Peyer's patch (tissue), 4 donors: ENCODE measurements at regions not wholly inside any gene's neighbourhood (a gene's known extent, or its start where the extent isn't known, plus 50 kb on each side); places are given as distances from the start of the nearest gene placed in this dataset.

Source experiments
- DNase-seq, 3 donors: peaks; one replicate each; pipeline ENCODE4 v3.0.0-alpha.2; 2017 to 2019
- H3K27ac ChIP-seq, 4 donors: fragments of 200-600 bp; sonication (generic); one replicate each; pipeline ENCODE4 v1.5.1; 2016 to 2019
- H3K27me3 ChIP-seq, 2 donors: fragments of 200-600 bp; sonication (generic); one replicate each; pipeline ENCODE4 v1.5.1; 2019
- H3K36me3 ChIP-seq, 3 donors: fragments of 200-600 bp; sonication (generic); one replicate each; pipeline ENCODE4 v1.5.1; 2016 to 2019
- H3K4me1 ChIP-seq, 4 donors: fragments of 200-600 bp; sonication (generic); one replicate each; pipeline ENCODE4 v1.5.1; 2016 to 2019
- H3K4me3 ChIP-seq, 4 donors: fragments of 200-600 bp; sonication (generic); 1 replicate in 3 of 4; 2 replicates in 1 of 4; pipeline ENCODE4 v1.5.1; 2016 to 2019; ENCODE audit warnings: mild to moderate bottlenecking in 1 of 4
- H3K9me3 ChIP-seq, 4 donors: fragments of 200-600 bp; sonication (generic); one replicate each; pipeline ENCODE4 v1.5.1; 2016 to 2019; ENCODE audit warnings: mild to moderate bottlenecking in 1 of 4
- POLR2A ChIP-seq, 2 donors: fragments of 450-650 bp; IDR thresholded peaks; one replicate each; pipeline ENCODE4 v1.5.1; 2017; ENCODE audit warnings: antibody characterized with exemption in 2 of 2, mild to moderate bottlenecking in 2 of 2, moderate library complexity in 2 of 2
- TF ChIP-seq, protein P1 (sequence below), 6 experiments: fragments of 450-650 bp in 4 of 6; fragments of 200-600 bp in 2 of 6; sonication (generic) in 1 of 6; IDR thresholded peaks; one replicate each; pipeline ENCODE4 v1.5.1; 2017 to 2019; ENCODE audit warnings: antibody characterized with exemption in 6 of 6, mild to moderate bottlenecking in 3 of 6, moderate library complexity in 1 of 6

DNA sequence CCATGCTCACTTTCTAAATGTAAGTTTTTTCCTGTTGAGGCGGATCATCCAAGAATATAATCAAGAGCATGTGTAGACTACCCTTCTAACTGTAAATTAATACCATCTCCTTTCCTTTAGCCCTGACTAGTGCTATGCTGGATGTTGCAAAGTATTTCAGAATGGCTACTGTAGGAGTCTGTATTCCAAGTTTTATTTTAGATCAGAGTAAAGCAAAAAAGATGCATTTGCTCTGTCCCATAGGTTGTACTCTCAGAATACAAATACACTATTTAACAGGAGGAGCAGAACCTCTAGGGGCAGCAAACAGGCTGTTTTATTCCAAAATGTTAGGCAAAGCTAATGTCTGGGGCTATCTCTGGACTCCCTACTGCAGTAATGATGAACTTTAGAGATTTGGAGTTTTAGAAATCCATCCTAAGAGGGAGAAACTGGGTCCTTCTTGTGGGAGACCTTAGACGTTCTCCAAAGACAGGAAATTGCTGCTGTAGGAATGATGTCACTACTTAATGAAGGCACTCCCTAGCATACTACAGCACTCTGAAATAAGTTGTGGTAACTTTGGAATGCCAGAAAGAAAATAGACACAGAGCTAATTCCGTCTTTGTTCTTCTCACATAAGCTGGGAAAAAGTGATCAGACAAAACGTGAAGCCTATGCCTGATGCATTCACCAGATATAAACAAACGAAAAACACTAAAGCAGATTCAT, 392.4 kb upstream of the HS3ST5 start:
- Histone ChIP-seq H3K4me3 (no peak overlapping the region), H3K4me1 (no peaks in the 10 kb centered on the region), H3K9me3 (no peaks in the 10 kb centered on the region), H3K36me3 (no peaks in the 10 kb centered on the region), H3K27ac (no peak overlapping the region), H3K27me3 (no peaks in the 10 kb centered on the region)
- no peak for DNase-seq
- TF ChIP-seq, protein P1, sequence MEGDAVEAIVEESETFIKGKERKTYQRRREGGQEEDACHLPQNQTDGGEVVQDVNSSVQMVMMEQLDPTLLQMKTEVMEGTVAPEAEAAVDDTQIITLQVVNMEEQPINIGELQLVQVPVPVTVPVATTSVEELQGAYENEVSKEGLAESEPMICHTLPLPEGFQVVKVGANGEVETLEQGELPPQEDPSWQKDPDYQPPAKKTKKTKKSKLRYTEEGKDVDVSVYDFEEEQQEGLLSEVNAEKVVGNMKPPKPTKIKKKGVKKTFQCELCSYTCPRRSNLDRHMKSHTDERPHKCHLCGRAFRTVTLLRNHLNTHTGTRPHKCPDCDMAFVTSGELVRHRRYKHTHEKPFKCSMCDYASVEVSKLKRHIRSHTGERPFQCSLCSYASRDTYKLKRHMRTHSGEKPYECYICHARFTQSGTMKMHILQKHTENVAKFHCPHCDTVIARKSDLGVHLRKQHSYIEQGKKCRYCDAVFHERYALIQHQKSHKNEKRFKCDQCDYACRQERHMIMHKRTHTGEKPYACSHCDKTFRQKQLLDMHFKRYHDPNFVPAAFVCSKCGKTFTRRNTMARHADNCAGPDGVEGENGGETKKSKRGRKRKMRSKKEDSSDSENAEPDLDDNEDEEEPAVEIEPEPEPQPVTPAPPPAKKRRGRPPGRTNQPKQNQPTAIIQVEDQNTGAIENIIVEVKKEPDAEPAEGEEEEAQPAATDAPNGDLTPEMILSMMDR (IDR thresholded peaks at IDR 0.05) = no peak
- no peak for TF ChIP-seq POLR2A (IDR thresholded peaks at IDR 0.05)

DNA sequence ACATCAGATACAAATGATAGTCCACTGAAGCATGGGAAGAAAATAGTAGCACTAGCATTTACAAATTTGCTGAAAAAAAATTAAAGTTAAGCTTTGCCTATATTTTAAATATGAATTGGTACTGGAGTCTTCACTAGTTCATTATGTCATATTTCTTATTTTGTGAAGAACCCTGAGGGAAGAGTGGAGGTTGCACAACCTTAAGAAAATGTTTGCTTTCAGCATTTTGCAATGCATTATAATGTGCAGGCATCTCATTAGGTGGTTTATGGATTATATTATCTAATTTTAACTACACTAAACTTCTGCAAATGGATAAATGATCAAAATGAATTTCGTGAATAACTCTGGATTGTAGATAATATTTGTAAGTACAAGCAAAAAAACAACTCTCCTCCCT, 390.8 kb upstream of the HS3ST5 start:
- Histone ChIP-seq H3K9me3 (no peaks in the 10 kb centered on the region), H3K36me3 (no peaks in the 10 kb centered on the region), H3K27me3 (no peaks in the 10 kb centered on the region), H3K4me3 (no peak overlapping the region), H3K4me1 (no peaks in the 10 kb centered on the region), H3K27ac (no peak overlapping the region)
- TF ChIP-seq, protein P1 (IDR thresholded peaks at IDR 0.05) = no peak
- TF ChIP-seq POLR2A (IDR thresholded peaks at IDR 0.05) = no peak
- DNase-seq = no peak

DNA sequence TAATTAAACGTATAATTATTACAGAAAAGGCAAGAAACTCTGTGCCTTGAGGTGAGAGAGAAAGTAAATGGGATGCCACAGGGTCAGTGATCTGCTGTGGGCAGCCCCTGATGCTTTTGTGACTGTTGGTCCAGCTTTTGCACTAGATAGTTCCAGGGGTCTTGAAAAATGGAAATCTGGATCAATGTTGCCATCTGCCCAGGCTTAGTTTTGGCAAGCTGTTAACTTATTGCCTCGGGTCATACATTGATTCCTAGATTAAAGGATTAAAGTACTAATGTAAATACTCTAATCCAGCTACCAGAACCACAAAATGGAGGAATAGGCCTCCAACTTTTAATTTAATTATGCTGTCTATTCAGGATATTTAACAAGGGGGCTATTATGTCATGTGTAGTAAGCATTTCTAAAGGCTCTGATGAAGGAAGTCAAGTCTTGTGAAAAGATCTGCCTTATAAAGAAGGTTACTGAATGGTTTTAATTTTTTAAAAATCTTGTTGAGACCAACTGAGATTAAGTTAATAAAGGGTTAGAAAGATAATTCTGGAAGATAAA, 376.0 kb upstream of the HS3ST5 start:
- Histone ChIP-seq H3K27ac (no peak overlapping the region), H3K4me1 (no peaks in the 10 kb centered on the region), H3K4me3 (no peak overlapping the region), H3K27me3 (no peaks in the 10 kb centered on the region), H3K9me3 (no peaks in the 10 kb centered on the region), H3K36me3 (no peaks in the 10 kb centered on the region)
- TF ChIP-seq, protein P1 (IDR thresholded peaks at IDR 0.05) = no peak
- TF ChIP-seq POLR2A (IDR thresholded peaks at IDR 0.05) = no peak
- DNase-seq = no peak

DNA sequence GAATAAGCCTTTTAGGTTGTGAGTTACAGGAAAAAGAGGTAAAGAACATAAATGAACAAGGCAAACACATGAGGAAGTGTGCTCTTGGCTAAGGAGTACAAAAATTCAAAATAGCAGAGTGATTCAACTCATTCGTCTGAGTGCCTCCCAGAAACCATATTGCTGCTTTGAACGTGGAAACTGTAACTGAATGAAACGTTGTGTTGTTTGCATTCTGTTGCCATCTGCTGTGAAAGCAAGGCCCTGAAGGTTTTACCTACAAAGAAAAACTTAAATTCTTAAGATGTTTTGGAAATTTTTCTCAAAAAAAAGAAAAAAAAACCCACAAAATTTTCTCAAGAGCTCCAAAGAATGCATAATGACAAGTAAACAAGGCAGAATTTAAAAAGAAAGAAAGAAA, 375.4 kb upstream of the HS3ST5 start:
- Histone ChIP-seq H3K9me3 (no peaks in the 10 kb centered on the region), H3K4me3 (no peak overlapping the region), H3K36me3 (no peaks in the 10 kb centered on the region), H3K27me3 (no peaks in the 10 kb centered on the region), H3K4me1 (no peaks in the 10 kb centered on the region), H3K27ac (no peak overlapping the region)
- DNase-seq = no peak
- TF ChIP-seq POLR2A (IDR thresholded peaks at IDR 0.05) = no peak
- TF ChIP-seq, protein P1 (IDR thresholded peaks at IDR 0.05) = no peak

DNA sequence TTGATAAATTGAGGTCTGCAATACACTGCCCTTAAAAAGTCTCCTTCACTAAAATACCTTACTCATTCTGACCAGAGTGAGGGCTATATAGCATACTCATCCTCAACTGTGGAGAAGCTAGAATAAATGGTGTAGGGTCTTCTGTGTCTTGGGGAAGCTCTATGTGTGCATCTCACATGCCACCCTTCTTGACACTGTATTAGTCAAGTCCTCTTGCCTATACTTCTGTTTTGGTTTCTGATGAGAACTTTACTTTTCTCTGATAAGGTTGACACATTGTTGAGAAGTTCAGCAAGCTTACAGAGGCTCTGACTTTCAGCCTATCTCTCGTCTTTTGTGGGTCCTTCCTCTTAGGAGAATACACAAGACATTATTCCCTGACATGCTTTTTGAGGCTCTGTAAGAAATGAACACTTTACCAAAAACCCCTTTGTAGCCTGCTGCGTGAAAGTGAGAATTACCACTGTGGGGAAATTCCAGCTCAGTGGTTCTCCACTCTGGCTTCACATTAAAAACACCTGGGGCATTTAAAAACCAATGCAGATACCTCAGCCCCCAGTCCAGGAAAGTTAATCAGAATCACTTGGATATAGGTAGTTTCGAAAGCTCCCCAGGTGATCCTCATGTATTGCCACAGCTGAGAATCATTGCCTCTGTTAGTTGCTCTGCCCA, 372.1 kb upstream of the HS3ST5 start:
- TF ChIP-seq POLR2A (IDR thresholded peaks at IDR 0.05) = no peak

DNA sequence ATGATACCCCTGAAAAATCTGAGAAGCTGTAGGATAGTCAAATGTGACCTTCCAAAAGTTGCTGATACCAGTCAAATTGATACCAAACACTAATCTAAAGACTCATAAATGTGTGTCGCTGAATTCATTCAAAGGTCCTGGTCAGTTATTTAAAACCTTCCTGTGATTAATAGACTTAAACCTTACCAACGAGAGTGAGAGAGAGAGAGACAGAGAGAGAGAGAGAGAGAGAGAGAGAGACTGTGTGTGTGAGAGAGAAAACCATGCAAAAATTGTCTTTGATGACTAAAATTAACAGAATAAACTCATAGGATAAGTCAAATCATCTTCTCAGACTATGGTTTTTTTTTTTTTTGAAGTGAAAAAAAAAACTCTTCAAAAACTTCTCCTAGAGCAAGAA, 370.9 kb upstream of the HS3ST5 start:
- no peaks in the 10 kb centered on the region for H3K4me1 ChIP-seq
- H3K27me3 ChIP-seq = no peaks in the 10 kb centered on the region
- no peaks in the 10 kb centered on the region for H3K36me3 ChIP-seq
- no peak overlapping the region for H3K4me3 ChIP-seq
- no peaks in the 10 kb centered on the region for H3K9me3 ChIP-seq
- H3K27ac ChIP-seq = no peak overlapping the region
- DNase-seq = no peak
- no peak for TF ChIP-seq POLR2A (IDR thresholded peaks at IDR 0.05)
- TF ChIP-seq, protein P1 (IDR thresholded peaks at IDR 0.05) = no peak

More for the DNA sequence above, 372.1 kb upstream of the HS3ST5 start:
- DNase-seq = no peak
- H3K36me3 ChIP-seq = no peaks in the 10 kb centered on the region
- H3K9me3 ChIP-seq = no peaks in the 10 kb centered on the region
- H3K27me3 ChIP-seq = no peaks in the 10 kb centered on the region
- no peak overlapping the region for H3K27ac ChIP-seq
- H3K4me3 ChIP-seq = no peak overlapping the region
- H3K4me1 ChIP-seq = no peaks in the 10 kb centered on the region
